Uterus (tissue), 3 donors: ENCODE measurements at regions not wholly inside any gene's neighbourhood (a gene's known extent, or its start where the extent isn't known, plus 50 kb on each side); places are given as distances from the start of the nearest gene placed in this dataset.

Experiments used
- DNase-seq, 2 donors: peaks; one replicate each; pipeline ENCODE4 v3.0.0-alpha.2; 2019 to 2020
- H3K27ac ChIP-seq, 2 donors: fragments of 200-600 bp; sonication (generic); 1 replicate in 1 of 2; 2 replicates in 1 of 2; pipeline ENCODE4 v1.5.1; 2016 to 2018
- H3K27me3 ChIP-seq, 2 donors: fragments of 200-600 bp; sonication (generic); one replicate each; pipeline ENCODE4 v1.5.1; 2018 to 2019; ENCODE audit warnings: control low read depth in 1 of 2
- H3K36me3 ChIP-seq, 2 donors: fragments of 200-600 bp; sonication (generic); one replicate each; pipeline ENCODE4 v1.5.1; 2019; ENCODE audit warnings: control low read depth in 1 of 2
- H3K4me1 ChIP-seq, 2 donors: fragments of 200-600 bp; sonication (generic); one replicate each; pipeline ENCODE4 v1.5.1; 2018 to 2019; ENCODE audit warnings: control low read depth in 1 of 2
- H3K4me3 ChIP-seq, 2 donors: fragments of 200-600 bp; sonication (generic); 1 replicate in 1 of 2; 2 replicates in 1 of 2; pipeline ENCODE4 v1.5.1; 2018 to 2019; ENCODE audit warnings: mild to moderate bottlenecking in 1 of 2
- H3K9me3 ChIP-seq, 2 donors: fragments of 200-600 bp; sonication (generic); one replicate each; pipeline ENCODE4 v1.5.1; 2019; ENCODE audit warnings: control low read depth in 1 of 2
- POLR2A ChIP-seq, 2 donors: fragments of 450-650 bp; IDR thresholded peaks; one replicate each; pipeline ENCODE4 v1.6.1; 2016; ENCODE audit warnings: antibody characterized with exemption in 2 of 2, mild to moderate bottlenecking in 1 of 2, moderate library complexity in 1 of 2
- intact Hi-C: fragments of 100-400 bp; cut with DNase I; formaldehyde crosslinking; loops from one replicate; pipeline ENCODE4 v1.15.1; 2023; ENCODE audit warnings: low total_unique reads
- TF ChIP-seq, protein P1 (sequence below), 4 experiments: fragments of 200-600 bp in 2 of 4; fragments of 450-650 bp in 2 of 4; sonication (generic) in 2 of 4; IDR thresholded peaks; one replicate each; pipeline ENCODE4 v1.5.1; 2016 to 2019; ENCODE audit warnings: antibody characterized with exemption in 4 of 4, mild to moderate bottlenecking in 2 of 4, moderate library complexity in 1 of 4
- donor health status: DM: yes; HTN: yes; CAD: no.

DNA sequence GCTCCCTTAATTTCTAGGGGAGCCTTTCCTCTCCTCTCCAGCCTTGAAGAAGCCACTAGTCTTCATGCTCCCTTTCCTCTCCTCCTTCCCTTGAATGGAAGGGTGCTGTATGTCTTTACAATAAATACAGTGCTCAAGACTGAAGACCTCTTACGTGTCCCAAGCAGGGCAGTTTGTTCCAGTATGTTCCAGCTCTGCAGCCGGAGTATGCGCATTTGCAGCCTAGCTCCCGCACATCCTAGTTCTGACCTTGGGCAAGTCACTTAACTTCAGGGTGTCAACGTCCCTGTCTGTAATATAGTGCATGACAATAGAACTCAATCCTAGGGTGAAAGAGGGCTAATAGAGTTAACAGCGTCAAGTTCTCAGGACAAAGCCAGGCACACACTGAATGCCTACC is 208.0 kb downstream of the HAUS1 start:
- Histone ChIP-seq H3K4me1 (no peaks in the 10 kb centered on the region), H3K27me3 (no peaks in the 10 kb centered on the region), H3K27ac (no peak overlapping the region), H3K9me3 (no peaks in the 10 kb centered on the region), H3K4me3 (no peak overlapping the region), H3K36me3 (no peaks in the 10 kb centered on the region)
- intact Hi-C loops: no loop called here
- DNase-seq: no peak
- TF ChIP-seq, protein P1, sequence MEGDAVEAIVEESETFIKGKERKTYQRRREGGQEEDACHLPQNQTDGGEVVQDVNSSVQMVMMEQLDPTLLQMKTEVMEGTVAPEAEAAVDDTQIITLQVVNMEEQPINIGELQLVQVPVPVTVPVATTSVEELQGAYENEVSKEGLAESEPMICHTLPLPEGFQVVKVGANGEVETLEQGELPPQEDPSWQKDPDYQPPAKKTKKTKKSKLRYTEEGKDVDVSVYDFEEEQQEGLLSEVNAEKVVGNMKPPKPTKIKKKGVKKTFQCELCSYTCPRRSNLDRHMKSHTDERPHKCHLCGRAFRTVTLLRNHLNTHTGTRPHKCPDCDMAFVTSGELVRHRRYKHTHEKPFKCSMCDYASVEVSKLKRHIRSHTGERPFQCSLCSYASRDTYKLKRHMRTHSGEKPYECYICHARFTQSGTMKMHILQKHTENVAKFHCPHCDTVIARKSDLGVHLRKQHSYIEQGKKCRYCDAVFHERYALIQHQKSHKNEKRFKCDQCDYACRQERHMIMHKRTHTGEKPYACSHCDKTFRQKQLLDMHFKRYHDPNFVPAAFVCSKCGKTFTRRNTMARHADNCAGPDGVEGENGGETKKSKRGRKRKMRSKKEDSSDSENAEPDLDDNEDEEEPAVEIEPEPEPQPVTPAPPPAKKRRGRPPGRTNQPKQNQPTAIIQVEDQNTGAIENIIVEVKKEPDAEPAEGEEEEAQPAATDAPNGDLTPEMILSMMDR (IDR thresholded peaks at IDR 0.05): no peak
- TF ChIP-seq POLR2A (IDR thresholded peaks at IDR 0.05): no peak

DNA sequence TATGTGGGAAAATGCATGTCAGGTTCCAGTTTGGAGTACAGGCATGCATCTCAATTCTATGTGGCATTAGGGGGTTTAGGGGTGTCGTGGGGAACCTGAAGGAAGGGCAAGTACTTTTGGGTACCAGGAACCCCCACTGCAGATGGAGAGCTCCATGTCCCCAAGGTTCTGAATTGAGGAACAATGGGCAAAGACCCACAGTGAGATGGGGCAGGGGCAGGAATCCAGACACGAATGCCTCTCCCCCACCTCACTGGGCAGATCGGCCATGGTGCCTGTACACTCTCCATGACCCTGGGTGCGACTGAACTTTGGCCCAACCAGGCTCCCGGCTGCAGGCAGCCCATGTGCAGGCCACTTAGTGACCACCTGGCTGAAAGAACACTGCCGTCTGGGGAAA is 209.3 kb downstream of the HAUS1 start:
- intact Hi-C loops: no loop called here
- DNase-seq: no peak
- TF ChIP-seq, protein P1 (IDR thresholded peaks at IDR 0.05): no peak
- TF ChIP-seq POLR2A (IDR thresholded peaks at IDR 0.05): no peak

DNA sequence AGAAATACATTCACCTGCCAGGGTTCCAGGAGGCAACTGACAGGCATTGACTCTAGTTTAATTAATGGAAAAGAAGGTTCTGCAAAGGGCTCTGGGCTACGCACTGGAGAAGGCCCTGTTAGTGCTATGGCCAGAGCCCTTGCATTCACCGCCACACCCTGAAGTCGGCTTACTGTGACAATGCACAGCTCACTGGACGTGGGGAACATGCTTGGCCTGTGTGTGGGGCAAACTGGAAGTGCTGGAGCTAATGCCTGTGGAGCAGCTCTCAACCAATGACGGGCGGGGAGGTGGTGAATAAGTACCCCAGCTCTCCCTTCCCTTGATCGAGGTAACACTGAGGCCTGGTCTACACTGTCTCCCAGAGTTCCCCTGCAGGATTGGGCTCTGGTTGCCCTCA is 209.8 kb downstream of the HAUS1 start:
- Histone ChIP-seq H3K36me3 (no peaks in the 10 kb centered on the region), H3K27me3 (no peaks in the 10 kb centered on the region), H3K27ac (no peak overlapping the region), H3K4me3 (no peak overlapping the region), H3K9me3 (no peaks in the 10 kb centered on the region), H3K4me1 (no peaks in the 10 kb centered on the region)
- intact Hi-C loops: no loop called here
- no peak for TF ChIP-seq POLR2A (IDR thresholded peaks at IDR 0.05)
- TF ChIP-seq, protein P1 (IDR thresholded peaks at IDR 0.05): no peak
- no peak for DNase-seq

More for the DNA sequence above, 209.3 kb downstream of the HAUS1 start:
- H3K4me1 ChIP-seq: no peaks in the 10 kb centered on the region
- no peaks in the 10 kb centered on the region for H3K36me3 ChIP-seq
- H3K9me3 ChIP-seq: no peaks in the 10 kb centered on the region
- H3K27ac ChIP-seq: no peak overlapping the region
- no peaks in the 10 kb centered on the region for H3K27me3 ChIP-seq
- no peak overlapping the region for H3K4me3 ChIP-seq

DNA sequence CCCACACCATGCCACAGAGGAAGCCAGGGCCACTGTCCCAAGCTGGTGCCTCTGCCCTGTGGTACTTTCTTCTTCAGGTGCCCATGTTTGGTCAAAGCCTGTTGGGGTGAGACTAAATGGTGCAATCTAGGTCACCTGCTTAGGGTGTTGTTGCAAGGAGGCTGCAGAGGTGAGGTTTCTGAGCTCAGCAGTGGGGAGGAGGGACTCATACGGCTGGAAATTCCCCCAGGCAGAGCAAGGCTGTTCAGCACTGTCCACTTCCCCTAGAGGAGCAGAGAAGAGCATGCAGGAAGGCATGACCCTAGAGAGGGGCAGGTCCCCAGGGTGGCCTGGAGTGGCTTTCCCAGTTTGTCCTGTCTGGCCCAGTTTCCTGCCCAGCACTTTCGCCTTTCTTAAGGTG is 211.0 kb downstream of the HAUS1 start:
- TF ChIP-seq POLR2A (IDR thresholded peaks at IDR 0.05): no peak
- TF ChIP-seq, protein P1 (IDR thresholded peaks at IDR 0.05): no peak
- intact Hi-C loops: no loop called here
- H3K27ac ChIP-seq: no peak overlapping the region

DNA sequence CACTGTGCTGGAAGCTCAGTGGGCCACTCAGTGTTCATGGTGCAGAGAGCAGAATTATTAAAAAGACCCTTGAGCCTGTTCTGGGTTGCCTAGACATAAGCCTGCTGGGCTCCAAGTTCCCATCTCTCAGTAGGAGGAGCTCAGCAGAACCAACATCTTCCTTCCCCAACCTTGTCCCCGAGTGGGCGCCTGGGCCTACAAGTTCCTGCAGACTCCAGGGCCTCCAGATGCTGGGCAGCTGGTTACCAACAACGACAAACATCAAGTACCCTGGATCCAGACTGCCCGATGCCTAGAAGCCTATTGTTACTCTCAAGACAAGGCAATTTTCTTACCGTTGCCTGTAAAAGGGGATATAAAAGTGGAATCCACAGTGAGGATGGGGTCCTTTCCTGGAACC is 214.2 kb downstream of the HAUS1 start:
- no peaks in the 10 kb centered on the region for H3K27me3 ChIP-seq
- DNase-seq: no peak
- H3K27ac ChIP-seq: no peak overlapping the region
- TF ChIP-seq, protein P1 (IDR thresholded peaks at IDR 0.05): no peak
- no peak for TF ChIP-seq POLR2A (IDR thresholded peaks at IDR 0.05)
- intact Hi-C loops: no loop called here
- no peaks in the 10 kb centered on the region for H3K4me1 ChIP-seq
- H3K4me3 ChIP-seq: no peak overlapping the region
- H3K36me3 ChIP-seq: no peaks in the 10 kb centered on the region
- no peaks in the 10 kb centered on the region for H3K9me3 ChIP-seq

More for the DNA sequence above, 211.0 kb downstream of the HAUS1 start:
- H3K36me3 ChIP-seq: no peaks in the 10 kb centered on the region
- no peaks in the 10 kb centered on the region for H3K27me3 ChIP-seq
- H3K4me3 ChIP-seq: no peak overlapping the region
- no peaks in the 10 kb centered on the region for H3K9me3 ChIP-seq
- no peaks in the 10 kb centered on the region for H3K4me1 ChIP-seq
- no peak for DNase-seq
